ENCODE measurements at regions not wholly inside any gene's neighbourhood (a gene's known extent, or its start where the extent isn't known, plus 50 kb on each side); places are given as distances from the start of the nearest gene placed in this dataset.
A peak's percentile ranks its signal among the peaks of the same experiment; 100 is the strongest.

DNA sequence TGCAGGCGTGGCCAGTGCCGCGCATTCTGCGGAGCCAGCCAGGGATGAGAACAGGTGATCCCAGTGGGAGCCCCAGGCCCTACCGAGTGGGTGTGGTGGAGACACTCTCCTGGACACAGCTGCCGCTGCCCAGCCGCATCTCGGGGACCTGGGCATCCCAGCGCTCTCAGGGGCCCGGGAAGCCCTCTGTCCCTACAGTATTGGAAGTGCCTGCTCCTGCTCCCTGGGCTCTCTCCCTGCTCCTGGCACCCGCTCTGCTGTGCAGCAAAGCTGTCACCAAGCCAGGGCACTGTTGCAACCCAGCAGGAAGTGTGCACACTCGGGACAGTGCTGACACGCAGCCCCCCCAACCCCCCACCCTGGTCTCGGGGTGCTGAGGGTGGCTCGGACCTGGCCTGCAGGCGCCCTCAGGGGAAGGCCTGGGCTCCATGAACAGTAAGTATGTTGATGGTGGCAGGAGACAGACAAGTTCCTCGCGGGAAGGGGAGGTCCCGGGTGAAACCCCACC lies 1177.4 kb upstream of the GBE1 start:
- no peak for TF ChIP-seq CTCF (IDR thresholded peaks at IDR 0.05)
- Mint-ChIP-seq H3K36me3 (ENCODE audit: low read depth) (peaks cover 1% of the 10 kb centered on the region), H3K4me1 (ENCODE audit: low read depth) (peaks cover 22% of the 10 kb centered on the region), H3K4me3 (ENCODE audit: unreplicated experiment) (no peak overlapping the region), H3K9me3 (ENCODE audit: low read depth) (peaks cover 6% of the 10 kb centered on the region), H3K27ac (ENCODE audit: unreplicated experiment) (no peak overlapping the region), H3K27me3 (ENCODE audit: low read depth) (no peaks in the 10 kb centered on the region)
- DNase-seq (ENCODE audit: low spot score), result peak; percentile 77

DNA sequence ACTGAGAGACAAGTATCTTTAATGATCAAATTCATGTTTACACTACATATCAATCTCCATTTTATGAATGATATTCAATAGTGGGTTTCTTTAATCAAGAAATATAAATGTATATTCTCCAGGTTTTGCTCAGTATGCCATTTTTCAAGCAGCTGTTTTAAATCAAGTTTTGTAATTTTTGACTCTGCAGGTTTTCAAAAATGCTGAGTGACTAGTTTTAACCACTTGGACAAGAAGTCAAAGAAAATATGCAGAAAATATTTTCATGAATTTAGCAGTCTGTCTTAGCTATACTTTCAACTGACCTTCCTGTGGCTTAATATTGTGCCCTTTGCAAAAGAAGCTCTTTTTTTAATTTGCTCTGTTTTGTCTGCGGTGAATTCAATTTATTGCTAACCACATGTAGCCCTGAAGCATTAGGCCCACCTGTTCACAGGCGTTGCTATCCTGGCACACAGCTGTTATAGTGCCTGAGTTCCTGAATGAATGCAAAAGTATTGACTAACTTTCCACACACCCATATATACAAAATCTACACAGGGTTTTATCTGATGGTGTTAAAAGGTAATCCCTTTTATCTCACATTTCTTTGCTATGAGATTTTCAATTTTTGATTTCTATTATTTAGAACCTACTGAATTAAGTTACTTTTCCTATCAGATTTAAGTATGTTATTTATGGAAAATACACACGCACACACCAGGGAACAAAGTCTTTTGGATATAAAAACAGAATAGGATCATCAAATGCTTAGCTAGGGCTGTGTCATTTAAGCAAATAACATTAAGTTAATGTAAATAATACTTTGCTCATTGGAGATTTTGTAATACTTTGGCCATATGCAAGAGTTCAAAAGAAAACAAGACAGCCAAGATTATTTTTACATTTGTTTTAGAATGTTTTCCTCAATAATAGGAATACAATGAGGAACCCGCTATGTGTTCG lies 1166.1 kb upstream of the GBE1 start:
- Mint-ChIP-seq H3K36me3 (ENCODE audit: low read depth) (no peaks in the 10 kb centered on the region), H3K27ac (ENCODE audit: unreplicated experiment) (no peak overlapping the region), H3K9me3 (ENCODE audit: low read depth) (peaks cover under 1% of the 10 kb centered on the region), H3K4me1 (ENCODE audit: low read depth) (peaks cover 17% of the 10 kb centered on the region), H3K4me3 (ENCODE audit: unreplicated experiment) (no peak overlapping the region), H3K27me3 (ENCODE audit: low read depth) (no peaks in the 10 kb centered on the region)
- no peak for TF ChIP-seq CTCF (IDR thresholded peaks at IDR 0.05)
- DNase-seq (ENCODE audit: low spot score), result no peak

- H3K27ac Mint-ChIP-seq (ENCODE audit: unreplicated experiment), result no peak overlapping the region
- no peaks in the 10 kb centered on the region for H3K4me1 Mint-ChIP-seq (ENCODE audit: low read depth)
- no peak for TF ChIP-seq CTCF (IDR thresholded peaks at IDR 0.05)
- peaks cover 1% of the 10 kb centered on the region for H3K36me3 Mint-ChIP-seq (ENCODE audit: low read depth)
- H3K27me3 Mint-ChIP-seq (ENCODE audit: low read depth), result no peaks in the 10 kb centered on the region
- no peak for DNase-seq (ENCODE audit: low spot score)
- H3K9me3 Mint-ChIP-seq (ENCODE audit: low read depth), result peaks cover 4% of the 10 kb centered on the region
- H3K4me3 Mint-ChIP-seq (ENCODE audit: unreplicated experiment), result no peak overlapping the region
Measured at GRCh38 chr3:82891028-82891427, 1129.6 kb upstream of the GBE1 start.

GRCh38 chr3:82883072-82883471 lies 1121.6 kb upstream of the GBE1 start:
- no peak for DNase-seq (ENCODE audit: low spot score)
- peaks cover 2% of the 10 kb centered on the region for H3K9me3 Mint-ChIP-seq (ENCODE audit: low read depth)
- no peak overlapping the region for H3K4me3 Mint-ChIP-seq (ENCODE audit: unreplicated experiment)
- peaks cover 2% of the 10 kb centered on the region for H3K36me3 Mint-ChIP-seq (ENCODE audit: low read depth)
- no peaks in the 10 kb centered on the region for H3K27me3 Mint-ChIP-seq (ENCODE audit: low read depth)
- H3K4me1 Mint-ChIP-seq (ENCODE audit: low read depth), result no peaks in the 10 kb centered on the region
- no peak overlapping the region for H3K27ac Mint-ChIP-seq (ENCODE audit: unreplicated experiment)
- TF ChIP-seq CTCF (IDR thresholded peaks at IDR 0.05), result no peak

GRCh38 chr3:82875401-82875800 lies 1114.0 kb upstream of the GBE1 start:
- H3K27ac Mint-ChIP-seq (ENCODE audit: unreplicated experiment), result no peak overlapping the region
- TF ChIP-seq CTCF (IDR thresholded peaks at IDR 0.05), result no peak
- no peak overlapping the region for H3K4me3 Mint-ChIP-seq (ENCODE audit: unreplicated experiment)
- no peaks in the 10 kb centered on the region for H3K4me1 Mint-ChIP-seq (ENCODE audit: low read depth)
- no peak for DNase-seq (ENCODE audit: low spot score)
- peaks cover 6% of the 10 kb centered on the region for H3K9me3 Mint-ChIP-seq (ENCODE audit: low read depth)
- H3K27me3 Mint-ChIP-seq (ENCODE audit: low read depth), result no peaks in the 10 kb centered on the region
- no peaks in the 10 kb centered on the region for H3K36me3 Mint-ChIP-seq (ENCODE audit: low read depth)
